Lower lobe of right lung (tissue), 2 donors: ENCODE measurements at regions not wholly inside any gene's neighbourhood (a gene's known extent, or its start where the extent isn't known, plus 50 kb on each side); places are given as distances from the start of the nearest gene placed in this dataset.

Experiments
- ATAC-seq, 2 donors: fragments of 200-7000 bp; cut with Tn5 transposase; one replicate each; pipeline ENCODE4 v1.9.1; 2020 to 2022; ENCODE audit warnings: mild to moderate bottlenecking in 2 of 2, moderate library complexity in 2 of 2
- DNase-seq: peaks from one replicate; pipeline ENCODE4 v3.0.0-alpha.2; 2020
- H3K27ac ChIP-seq: fragments of 200-600 bp; one replicate; pipeline ENCODE4 v1.8.0; 2022
- H3K27me3 ChIP-seq: fragments of 200-600 bp; one replicate; pipeline ENCODE4 v1.8.0; 2022; ENCODE audit warnings: low read depth
- H3K36me3 ChIP-seq: fragments of 200-600 bp; one replicate; pipeline ENCODE4 v1.8.0; 2022; ENCODE audit warnings: mild to moderate bottlenecking
- H3K4me1 ChIP-seq: fragments of 200-600 bp; one replicate; pipeline ENCODE4 v1.8.0; 2022
- H3K4me3 ChIP-seq: fragments of 200-600 bp; one replicate; pipeline ENCODE4 v1.8.0; 2022; ENCODE audit warnings: mild to moderate bottlenecking
- H3K9me3 ChIP-seq: fragments of 200-600 bp; one replicate; pipeline ENCODE4 v1.8.0; 2022
- CTCF ChIP-seq: fragments of 200-600 bp; IDR thresholded peaks from one replicate; pipeline ENCODE4 v1.8.0; 2022; ENCODE audit warnings: antibody characterized with exemption, mild to moderate bottlenecking
- intact Hi-C: fragments of 100-400 bp; cut with DNase I; formaldehyde crosslinking; loops from one replicate; pipeline ENCODE4 v1.11.0; 2022
- donor health status: DM: no; HTN: yes; CAD: no; lungs with severe emphysema.

- H3K4me1 ChIP-seq, result no peaks in the 10 kb centered on the region
- no peak for TF ChIP-seq CTCF
- no peaks in the 10 kb centered on the region for H3K9me3 ChIP-seq
- ATAC-seq, result no peak
- intact Hi-C loops, result no loop called here
- H3K27ac ChIP-seq, result no peak overlapping the region
- no peaks in the 10 kb centered on the region for H3K36me3 ChIP-seq
- no peaks in the 10 kb centered on the region for H3K27me3 ChIP-seq
- DNase-seq, result no peak
- H3K4me3 ChIP-seq, result no peak overlapping the region
Measured at GRCh38 chr5:52041842-52042241, 658.6 kb downstream of the ISL1 start.

DNA sequence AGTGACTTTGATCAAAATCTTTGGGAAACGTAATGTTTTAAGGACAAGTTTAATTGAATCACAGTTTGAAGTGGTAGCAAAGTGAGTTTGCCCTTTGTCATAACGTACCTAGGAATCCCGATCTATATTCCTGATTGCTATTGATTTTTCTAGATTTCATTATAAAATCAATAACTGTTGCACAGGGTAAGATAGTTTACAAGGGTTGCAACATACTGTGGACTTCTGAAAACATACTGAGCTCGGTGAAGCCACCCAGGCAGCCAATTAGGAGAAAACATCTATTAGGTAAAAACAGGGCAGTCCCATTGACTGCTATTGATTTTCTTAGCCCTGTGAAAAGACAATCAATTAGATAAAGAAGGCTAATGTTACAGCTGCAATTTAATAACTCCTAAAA lies 659.9 kb downstream of the ISL1 start:
- Histone ChIP-seq H3K27ac (no peak overlapping the region), H3K4me1 (no peaks in the 10 kb centered on the region), H3K4me3 (no peak overlapping the region), H3K27me3 (no peaks in the 10 kb centered on the region), H3K9me3 (no peaks in the 10 kb centered on the region), H3K36me3 (no peaks in the 10 kb centered on the region)
- DNase-seq (no peak), ATAC-seq (no peak)
- intact Hi-C loops, result no loop called here
- no peak for TF ChIP-seq CTCF

DNA sequence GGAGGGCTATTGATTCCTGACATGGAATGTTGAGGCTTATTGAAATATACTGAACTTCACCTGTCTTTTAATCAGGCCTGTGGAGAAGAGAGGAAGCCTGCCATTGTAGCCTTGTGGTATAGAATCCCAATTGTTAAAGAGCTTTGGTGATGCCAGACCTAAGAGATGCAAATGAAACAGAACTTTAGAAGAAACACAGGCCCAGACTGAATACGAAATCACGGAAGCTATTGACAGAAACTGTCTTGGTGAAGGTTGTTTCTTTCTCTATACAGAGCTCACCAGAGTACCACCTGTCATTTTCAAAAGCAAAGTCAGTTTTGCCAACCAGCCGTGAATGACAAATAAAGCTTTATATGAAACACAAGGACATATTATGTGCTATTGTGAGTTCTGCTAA lies 660.3 kb downstream of the ISL1 start:
- no peaks in the 10 kb centered on the region for H3K27me3 ChIP-seq
- H3K9me3 ChIP-seq, result no peaks in the 10 kb centered on the region
- H3K4me3 ChIP-seq, result no peak overlapping the region
- TF ChIP-seq CTCF, result no peak
- intact Hi-C loops, result no loop called here
- no peaks in the 10 kb centered on the region for H3K4me1 ChIP-seq
- ATAC-seq, result no peak
- H3K36me3 ChIP-seq, result no peaks in the 10 kb centered on the region
- no peak for DNase-seq
- H3K27ac ChIP-seq, result no peak overlapping the region

DNA sequence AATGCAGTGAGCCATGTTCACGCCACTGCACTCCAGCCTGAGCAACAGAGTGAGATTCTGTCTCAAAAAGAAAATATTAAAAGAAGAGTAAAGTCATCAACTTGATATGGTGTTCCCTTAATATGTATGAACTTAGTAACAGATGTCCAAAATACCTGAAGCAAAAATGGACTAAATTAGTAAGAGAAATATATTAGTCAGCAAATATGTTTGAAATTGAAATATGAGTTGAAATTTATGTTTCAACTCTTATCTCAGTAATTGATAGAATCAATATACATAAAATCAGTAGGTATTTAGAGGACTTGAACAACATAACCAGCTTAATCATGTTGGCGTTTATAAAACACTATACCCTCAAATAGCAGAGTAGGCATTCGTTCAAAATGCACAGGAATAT lies 668.5 kb downstream of the ISL1 start:
- Histone ChIP-seq H3K27ac (no peak overlapping the region), H3K4me1 (no peaks in the 10 kb centered on the region), H3K4me3 (no peak overlapping the region), H3K27me3 (no peaks in the 10 kb centered on the region), H3K9me3 (no peaks in the 10 kb centered on the region), H3K36me3 (no peaks in the 10 kb centered on the region)
- DNase-seq, result no peak
- TF ChIP-seq CTCF, result no peak
- intact Hi-C loops, result no loop called here
- ATAC-seq, result no peak

GRCh38 chr5:52063186-52063585 lies 679.9 kb downstream of the ISL1 start:
- no peaks in the 10 kb centered on the region for H3K9me3 ChIP-seq
- H3K4me3 ChIP-seq, result no peak overlapping the region
- intact Hi-C loops, result no loop called here
- ATAC-seq (no peak), DNase-seq (no peak)
- no peak overlapping the region for H3K27ac ChIP-seq
- no peaks in the 10 kb centered on the region for H3K36me3 ChIP-seq
- no peak for TF ChIP-seq CTCF
- no peaks in the 10 kb centered on the region for H3K4me1 ChIP-seq
- H3K27me3 ChIP-seq, result no peaks in the 10 kb centered on the region

- Histone ChIP-seq H3K27me3 (no peaks in the 10 kb centered on the region), H3K9me3 (no peaks in the 10 kb centered on the region), H3K36me3 (no peaks in the 10 kb centered on the region), H3K27ac (no peak overlapping the region), H3K4me3 (no peak overlapping the region), H3K4me1 (no peaks in the 10 kb centered on the region)
- intact Hi-C loops, result no loop called here
- DNase-seq (no peak), ATAC-seq (no peak)
- no peak for TF ChIP-seq CTCF
Measured at GRCh38 chr5:52065182-52065581, 681.9 kb downstream of the ISL1 start.
